RWPE2 (cell line): ENCODE measurements at regions not wholly inside any gene's neighbourhood (a gene's known extent, or its start where the extent isn't known, plus 50 kb on each side); places are given as distances from the start of the nearest gene placed in this dataset.

Source experiments
- ATAC-seq: fragments of 200-7000 bp; cut with Tn5 transposase; 3 replicates; pipeline ENCODE4 v1.9.1; 2021; ENCODE audit warnings: low read depth
- DNase-seq: peaks from one replicate; pipeline ENCODE4 v3.0.0-alpha.2; 2020; ENCODE audit warnings: low spot score
- H3K27ac ChIP-seq: fragments of 450-650 bp; 2 replicates; pipeline ENCODE4 v1.5.1; 2017; ENCODE audit warnings: mild to moderate bottlenecking; ENCODE audit not compliant: poor library complexity, severe bottlenecking
- H3K27me3 ChIP-seq: fragments of 250-450 bp; sonication (Bioruptor Pico); 2 replicates; pipeline ENCODE4 v1.5.1; 2021; ENCODE audit warnings: mild to moderate bottlenecking, moderate library complexity; ENCODE audit not compliant: insufficient read depth, poor library complexity, severe bottlenecking
- H3K36me3 ChIP-seq: fragments of 250-450 bp; sonication (Bioruptor Pico); 2 replicates; pipeline ENCODE4 v1.5.1; 2020; ENCODE audit warnings: low read depth, mild to moderate bottlenecking, moderate library complexity
- H3K4me1 ChIP-seq: fragments of 250-450 bp; sonication (Bioruptor Pico); 2 replicates; pipeline ENCODE4 v1.5.1; 2021; ENCODE audit warnings: mild to moderate bottlenecking, moderate library complexity; ENCODE audit not compliant: insufficient read depth, poor library complexity, severe bottlenecking
- H3K4me3 ChIP-seq: fragments of 250-450 bp; sonication (Bioruptor Pico); 2 replicates; pipeline ENCODE4 v1.5.1; 2021; ENCODE audit warnings: mild to moderate bottlenecking, moderate library complexity; ENCODE audit not compliant: severe bottlenecking
- H3K9me3 ChIP-seq: fragments of 250-450 bp; sonication (Bioruptor Pico); 2 replicates; pipeline ENCODE4 v1.5.1; 2021; ENCODE audit warnings: mild to moderate bottlenecking, moderate library complexity; ENCODE audit not compliant: severe bottlenecking
- TF ChIP-seq, protein P1 (sequence below): fragments of 450-650 bp; IDR thresholded peaks from one replicate; pipeline ENCODE4 v1.5.1; 2017; ENCODE audit warnings: mild to moderate bottlenecking, moderate library complexity; ENCODE audit not compliant: poor library complexity, severe bottlenecking

DNA sequence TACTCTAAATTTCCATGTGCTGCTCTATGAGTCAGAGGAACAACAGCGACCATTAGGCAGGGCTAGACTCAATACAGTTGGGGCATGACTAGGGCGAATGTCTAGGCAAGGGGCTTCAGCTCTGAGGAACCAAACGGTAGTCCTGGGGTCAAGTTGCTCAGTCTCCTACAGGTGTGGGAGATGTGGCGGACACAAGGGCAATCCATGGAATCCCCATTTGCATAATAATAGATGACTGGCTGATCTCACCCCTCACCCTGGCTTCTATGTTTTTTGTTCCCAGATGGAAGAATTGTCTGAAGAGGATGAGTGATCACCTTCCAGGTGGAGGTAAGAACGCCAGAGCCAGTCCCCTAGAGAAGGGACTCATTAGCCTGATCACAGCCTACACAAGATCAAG lies 1048.2 kb upstream of the MIR17HG start:
- no peak for ATAC-seq
- H3K27me3 ChIP-seq: no peaks in the 10 kb centered on the region
- no peak overlapping the region for H3K4me3 ChIP-seq
- H3K36me3 ChIP-seq: no peaks in the 10 kb centered on the region
- DNase-seq: no peak
- no peak overlapping the region for H3K27ac ChIP-seq
- H3K9me3 ChIP-seq: no peaks in the 10 kb centered on the region
- TF ChIP-seq, protein P1, sequence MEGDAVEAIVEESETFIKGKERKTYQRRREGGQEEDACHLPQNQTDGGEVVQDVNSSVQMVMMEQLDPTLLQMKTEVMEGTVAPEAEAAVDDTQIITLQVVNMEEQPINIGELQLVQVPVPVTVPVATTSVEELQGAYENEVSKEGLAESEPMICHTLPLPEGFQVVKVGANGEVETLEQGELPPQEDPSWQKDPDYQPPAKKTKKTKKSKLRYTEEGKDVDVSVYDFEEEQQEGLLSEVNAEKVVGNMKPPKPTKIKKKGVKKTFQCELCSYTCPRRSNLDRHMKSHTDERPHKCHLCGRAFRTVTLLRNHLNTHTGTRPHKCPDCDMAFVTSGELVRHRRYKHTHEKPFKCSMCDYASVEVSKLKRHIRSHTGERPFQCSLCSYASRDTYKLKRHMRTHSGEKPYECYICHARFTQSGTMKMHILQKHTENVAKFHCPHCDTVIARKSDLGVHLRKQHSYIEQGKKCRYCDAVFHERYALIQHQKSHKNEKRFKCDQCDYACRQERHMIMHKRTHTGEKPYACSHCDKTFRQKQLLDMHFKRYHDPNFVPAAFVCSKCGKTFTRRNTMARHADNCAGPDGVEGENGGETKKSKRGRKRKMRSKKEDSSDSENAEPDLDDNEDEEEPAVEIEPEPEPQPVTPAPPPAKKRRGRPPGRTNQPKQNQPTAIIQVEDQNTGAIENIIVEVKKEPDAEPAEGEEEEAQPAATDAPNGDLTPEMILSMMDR: no peak
- no peaks in the 10 kb centered on the region for H3K4me1 ChIP-seq

DNA sequence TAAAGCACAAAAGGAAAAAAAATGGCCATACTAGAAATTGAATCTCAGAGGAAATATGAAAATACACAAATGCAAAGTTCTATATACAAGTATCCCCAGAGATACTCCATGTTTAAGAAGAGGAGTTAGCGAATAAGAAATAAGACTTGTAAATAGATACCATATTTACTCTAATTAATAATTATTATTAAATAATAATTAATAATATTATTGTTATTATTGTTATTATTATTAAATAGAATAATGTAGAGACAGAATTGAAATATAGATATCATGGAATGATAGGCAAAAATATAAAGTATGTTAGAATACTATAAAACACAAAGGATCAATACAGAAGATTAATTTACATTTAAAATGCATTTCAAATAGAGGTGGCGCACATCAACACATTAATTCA lies 1047.5 kb upstream of the MIR17HG start:
- TF ChIP-seq, protein P1: no peak
- H3K27me3 ChIP-seq: no peaks in the 10 kb centered on the region
- ATAC-seq: no peak
- no peaks in the 10 kb centered on the region for H3K4me1 ChIP-seq
- H3K36me3 ChIP-seq: no peaks in the 10 kb centered on the region
- no peaks in the 10 kb centered on the region for H3K9me3 ChIP-seq
- no peak for DNase-seq
- no peak overlapping the region for H3K4me3 ChIP-seq
- H3K27ac ChIP-seq: no peak overlapping the region

DNA sequence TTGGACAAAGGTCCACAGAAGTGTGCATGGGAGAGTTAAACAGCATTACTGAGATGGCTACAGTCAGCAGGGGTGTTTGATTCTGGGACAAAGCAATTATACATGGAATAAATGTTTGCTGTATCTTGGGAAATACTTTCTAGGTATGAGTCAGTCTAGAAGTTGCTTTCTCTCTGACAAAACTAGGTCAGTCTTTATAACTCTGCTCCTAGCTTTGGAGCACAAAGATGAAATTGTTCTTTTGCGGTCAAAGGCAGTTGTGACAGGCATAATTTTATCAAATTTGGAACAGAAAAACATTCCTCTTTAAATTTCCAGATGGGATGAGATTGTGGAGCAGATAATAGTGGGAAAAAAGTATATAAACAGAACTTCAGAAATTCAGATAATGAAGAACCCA lies 1045.4 kb upstream of the MIR17HG start:
- DNase-seq: no peak
- Histone ChIP-seq H3K27me3 (no peaks in the 10 kb centered on the region), H3K4me3 (no peak overlapping the region), H3K9me3 (no peaks in the 10 kb centered on the region), H3K27ac (no peak overlapping the region), H3K36me3 (no peaks in the 10 kb centered on the region), H3K4me1 (no peaks in the 10 kb centered on the region)
- peak; percentile 58; the same call in 1 of the 3 replicates for ATAC-seq
- TF ChIP-seq, protein P1: no peak

DNA sequence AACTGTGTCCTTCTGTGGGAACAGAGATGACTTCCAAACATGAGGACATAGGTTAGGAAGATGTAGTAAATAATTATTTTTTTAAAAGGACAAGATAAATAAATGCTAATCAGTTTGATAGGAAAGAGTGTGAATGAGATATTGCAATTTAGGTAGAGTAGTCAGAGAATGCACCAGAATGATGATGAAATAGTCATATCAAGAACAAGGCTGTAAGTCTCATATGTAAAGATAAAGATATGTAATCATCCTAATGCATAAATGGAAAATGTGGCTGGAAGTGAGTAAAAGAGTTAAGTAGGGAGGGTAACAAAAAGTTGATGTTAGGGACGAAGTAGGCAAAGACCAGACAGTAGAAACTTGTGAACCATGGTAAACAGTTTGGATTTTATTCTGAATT lies 1041.7 kb upstream of the MIR17HG start:
- TF ChIP-seq, protein P1: no peak
- H3K9me3 ChIP-seq: no peaks in the 10 kb centered on the region
- no peaks in the 10 kb centered on the region for H3K27me3 ChIP-seq
- no peaks in the 10 kb centered on the region for H3K4me1 ChIP-seq
- no peak overlapping the region for H3K4me3 ChIP-seq
- ATAC-seq (no peak), DNase-seq (no peak)
- no peaks in the 10 kb centered on the region for H3K36me3 ChIP-seq
- H3K27ac ChIP-seq: no peak overlapping the region

DNA sequence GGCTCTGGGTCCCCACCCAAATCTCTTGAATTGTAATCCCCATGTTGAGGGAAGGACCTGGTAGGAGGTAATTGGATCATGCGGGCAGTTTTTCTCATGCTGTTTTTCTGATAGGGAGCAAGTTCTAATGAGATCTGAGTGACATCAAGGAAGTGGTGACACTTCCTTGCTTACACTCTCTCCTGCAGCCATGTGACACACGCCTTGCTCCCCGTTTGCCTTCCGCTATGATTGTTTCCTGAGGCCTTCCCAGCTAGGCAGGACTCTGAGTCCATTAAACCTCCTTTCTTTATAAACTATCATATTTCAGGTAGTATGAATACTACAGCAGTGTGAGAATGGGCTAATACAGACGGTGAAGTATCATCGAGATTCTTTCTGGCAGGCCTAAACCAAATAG lies 1040.4 kb upstream of the MIR17HG start:
- DNase-seq: no peak
- TF ChIP-seq, protein P1: no peak

More for the DNA sequence above, 1040.4 kb upstream of the MIR17HG start:
- Histone ChIP-seq H3K4me3 (no peak overlapping the region), H3K27ac (no peak overlapping the region), H3K4me1 (no peaks in the 10 kb centered on the region), H3K27me3 (no peaks in the 10 kb centered on the region), H3K36me3 (no peaks in the 10 kb centered on the region), H3K9me3 (no peaks in the 10 kb centered on the region)
- no peak for ATAC-seq
